Panc1 (cell line): ENCODE measurements at regions not wholly inside any gene's neighbourhood (a gene's known extent, or its start where the extent isn't known, plus 50 kb on each side); places are given as distances from the start of the nearest gene placed in this dataset.

ENCODE experiments used
- ATAC-seq: fragments of 200-7000 bp; cut with Tn5 transposase; 2 replicates; pipeline ENCODE4 v1.9.1; 2020; ENCODE audit warnings: mild to moderate bottlenecking, moderate library complexity
- BruUV-seq: library from RNA; stranded (reverse); fragments of 400-500 nt; replicated peaks from 2 replicates; lab custom pipeline; 2021; lab: Mats Ljungman, UMichigan
- CTCF ChIA-PET: fragments of 300-600 bp; sonication (Branson Sonifier 250); formaldehyde crosslinking; loops from one replicate; lab custom pipeline; 2022; ENCODE audit warnings: antibody characterized with exemption; lab: Charles Lee
- POLR2A ChIA-PET: fragments of 300-600 bp; sonication (Branson Sonifier 250); formaldehyde crosslinking; loops from one replicate; lab custom pipeline; 2022; ENCODE audit warnings: antibody characterized with exemption; lab: Charles Lee
- DNase-seq: peaks from one replicate; pipeline ENCODE4 v3.0.0-alpha.2; 2010; ENCODE audit warnings: low read depth, low spot score
- H3K27ac ChIP-seq: 2 replicates; pipeline ENCODE4 v1.5.1; 2011; ENCODE audit warnings: mild to moderate bottlenecking, low read length, inconsistent platforms
- H3K27me3 ChIP-seq: fragments of 200-500 bp; sonication (Bioruptor generic); 2 replicates; pipeline ENCODE4 v1.6.0; 2014; ENCODE audit warnings: low read length, inconsistent platforms; ENCODE audit not compliant: control insufficient read depth, insufficient read depth
- H3K36me3 ChIP-seq: fragments of 200-500 bp; sonication (Bioruptor generic); 2 replicates; pipeline ENCODE4 v1.5.1; 2014; ENCODE audit warnings: inconsistent platforms, mild to moderate bottlenecking, low read length, moderate library complexity; ENCODE audit not compliant: control insufficient read depth, insufficient read depth
- H3K4me1 ChIP-seq: 2 replicates; pipeline ENCODE4 v1.5.1; 2011; ENCODE audit warnings: inconsistent platforms, mild to moderate bottlenecking, low read length, moderate library complexity; ENCODE audit not compliant: control insufficient read depth, insufficient read depth
- H3K4me3 ChIP-seq, 2 experiments: 2 replicates each; pipeline ENCODE4 v1.5.1; 2011 to 2012; ENCODE audit warnings: low read depth in 2 of 2, low read length in 2 of 2, mild to moderate bottlenecking in 2 of 2, inconsistent platforms in 1 of 2, moderate library complexity in 1 of 2
- H3K9me3 ChIP-seq: fragments of 200-500 bp; sonication (Bioruptor generic); 2 replicates; pipeline ENCODE4 v1.5.1; 2014; ENCODE audit warnings: low read depth, mild to moderate bottlenecking, inconsistent platforms, low read length, moderate library complexity; ENCODE audit not compliant: control insufficient read depth, insufficient read depth
- CTCF ChIP-seq: fragments of 450-650 bp; IDR thresholded peaks from 2 replicates; pipeline ENCODE4 v1.5.1; 2017; ENCODE audit warnings: mild to moderate bottlenecking
- POLR2AphosphoS5 ChIP-seq: IDR thresholded peaks from 2 replicates; pipeline ENCODE4 v1.6.1; 2012; ENCODE audit warnings: mild to moderate bottlenecking, low read depth, low read length, moderate library complexity
- REST ChIP-seq, 2 experiments: IDR thresholded peaks; 2 replicates each; pipeline ENCODE4 v1.6.1; 2011 to 2012; ENCODE audit warnings: low read depth in 2 of 2, control low read depth in 1 of 2, low read length in 1 of 2, mild to moderate bottlenecking in 1 of 2, moderate library complexity in 1 of 2; ENCODE audit not compliant: insufficient read depth in 1 of 2
- SIN3A ChIP-seq: IDR thresholded peaks from 2 replicates; pipeline ENCODE4 v1.6.1; 2012; ENCODE audit warnings: low read depth, mild to moderate bottlenecking, low read length, moderate library complexity, borderline replicate concordance; ENCODE audit not compliant: insufficient read depth
- TCF7L2 ChIP-seq: IDR thresholded peaks from 2 replicates; pipeline ENCODE4 v1.6.1; 2011; ENCODE audit warnings: mild to moderate bottlenecking, low read depth, low read length, inconsistent platforms
- in situ Hi-C: cut with HindIII; loops from 2 replicates; pipeline ENCODE4 v1.10.0; 2016; ENCODE audit warnings: low sequenced_read_pairs, low pct_unique_long_range_greater_than_20kb
- intact Hi-C: fragments of 100-400 bp; cut with micrococcal nuclease; formaldehyde crosslinking; loops from one replicate; pipeline ENCODE4 v1.10.0; 2022; ENCODE audit not compliant: unreplicated experiment

- CTCF ChIA-PET: no interaction called here
- BruUV-seq: no TSS peak
- POLR2A ChIA-PET: no interaction called here
These were observed 591.9 kb upstream of the NECTIN3 start for GRCh38 chr3:110479731-110480130.

GRCh38 chr3:110485389-110485788, 586.2 kb upstream of the NECTIN3 start:
- Histone ChIP-seq H3K9me3 (peaks cover 13% of the 10 kb centered on the region), H3K27ac (no peak overlapping the region), H3K4me3 (no peak overlapping the region), H3K4me1 (no peaks in the 10 kb centered on the region), H3K27me3 (no peaks in the 10 kb centered on the region), H3K36me3 (no peaks in the 10 kb centered on the region)
- TF ChIP-seq SIN3A: no peak
- TF ChIP-seq POLR2AphosphoS5: no peak
- TF ChIP-seq REST (IDR thresholded peaks at IDR 0.05; ENCODE audit: insufficient read depth in 1 of 2, low read depth in 2 of 2, low read length in 1 of 2): no peak
- TF ChIP-seq CTCF: no peak
- no peak for TF ChIP-seq TCF7L2
- no TSS peak for BruUV-seq
- CTCF ChIA-PET: no interaction called here
- DNase-seq (no peak), ATAC-seq (no peak)
- in situ Hi-C loops (no loop called here), intact Hi-C loops (no loop called here)
- POLR2A ChIA-PET: no interaction called here

More at GRCh38 chr3:110479731-110480130, 591.9 kb upstream of the NECTIN3 start:
- no peaks in the 10 kb centered on the region for H3K27me3 ChIP-seq
- TF ChIP-seq CTCF (no peak), REST (IDR thresholded peaks at IDR 0.05; ENCODE audit: insufficient read depth in 1 of 2, low read depth in 2 of 2, low read length in 1 of 2) (no peak), SIN3A (no peak)
- H3K4me3 ChIP-seq: no peak overlapping the region
- no peaks in the 10 kb centered on the region for H3K36me3 ChIP-seq
- DNase-seq (no peak), ATAC-seq (no peak)
- H3K4me1 ChIP-seq: no peaks in the 10 kb centered on the region
- no peak overlapping the region for H3K27ac ChIP-seq
- intact Hi-C loops (no loop called here), in situ Hi-C loops (no loop called here)
- H3K9me3 ChIP-seq: peaks cover 7% of the 10 kb centered on the region; the same call in 1 of the 2 replicates
